ENCODE measurements at regions not wholly inside any gene's neighbourhood (a gene's known extent, or its start where the extent isn't known, plus 50 kb on each side); places are given as distances from the start of the nearest gene placed in this dataset.

DNA sequence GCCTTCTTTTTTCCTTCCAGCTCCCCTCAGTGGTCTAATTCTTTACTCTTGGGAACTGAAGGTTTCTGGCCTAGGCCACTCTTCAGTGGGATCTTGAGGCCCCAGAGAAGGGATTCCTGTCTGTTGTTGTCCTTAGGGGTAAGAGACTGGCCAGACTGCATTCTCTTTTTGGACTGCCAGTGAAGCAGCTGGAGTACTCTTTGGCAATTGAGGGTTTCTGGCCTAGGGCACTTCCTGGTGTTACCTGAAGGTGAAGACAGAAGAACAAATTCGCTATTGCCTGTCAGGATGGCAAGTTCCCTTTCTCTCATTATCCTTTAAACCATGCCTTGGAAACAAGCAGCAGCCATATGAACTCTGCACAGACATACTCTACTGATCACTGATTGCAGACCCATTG lies 286.6 kb upstream of the ZP4 start:
- Histone ChIP-seq H3K4me1 (ENCODE audit: control insufficient read depth, insufficient read depth, low read length) (no peaks in the 10 kb centered on the region), H3K4me3 (ENCODE audit: low read length) (no peak overlapping the region), H3K9me3 (replicated peaks; ENCODE audit: low read length) (peaks cover 6% of the 10 kb centered on the region), H3K9ac (ENCODE audit: low read depth, low read length) (no peak overlapping the region), H3K4me2 (ENCODE audit: low read length) (no peak overlapping the region), H3K36me3 (ENCODE audit: insufficient read depth, low read length) (no peaks in the 10 kb centered on the region), H3K27me3 (ENCODE audit: control insufficient read depth, insufficient read depth, low read length) (no peaks in the 10 kb centered on the region)

DNA sequence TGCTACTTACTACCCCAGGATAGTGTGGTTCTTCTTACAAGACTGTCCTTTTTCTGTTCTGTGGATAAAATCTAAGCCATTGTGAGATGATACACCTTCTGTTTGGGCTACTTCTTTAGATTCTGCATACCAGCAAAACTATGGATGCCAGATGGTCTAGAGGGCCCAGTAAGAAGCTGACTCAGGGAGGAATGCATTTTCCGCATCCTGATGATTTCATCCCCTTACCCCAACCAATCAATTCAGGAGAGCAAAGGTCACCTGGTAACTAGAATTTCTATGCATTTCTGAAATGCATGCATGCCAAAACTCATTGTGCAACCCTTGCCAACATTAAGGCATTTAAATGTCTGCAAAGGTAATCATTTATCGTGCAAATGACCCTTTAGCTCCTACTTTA lies 285.7 kb upstream of the ZP4 start:
- Histone ChIP-seq H3K4me1 (ENCODE audit: control insufficient read depth, insufficient read depth, low read length) (no peaks in the 10 kb centered on the region), H3K4me3 (ENCODE audit: low read length) (no peak overlapping the region), H3K36me3 (ENCODE audit: insufficient read depth, low read length) (no peaks in the 10 kb centered on the region), H3K4me2 (ENCODE audit: low read length) (no peak overlapping the region), H3K9me3 (replicated peaks; ENCODE audit: low read length) (peaks cover 6% of the 10 kb centered on the region), H3K27me3 (ENCODE audit: control insufficient read depth, insufficient read depth, low read length) (no peaks in the 10 kb centered on the region), H3K9ac (ENCODE audit: low read depth, low read length) (no peak overlapping the region)

DNA sequence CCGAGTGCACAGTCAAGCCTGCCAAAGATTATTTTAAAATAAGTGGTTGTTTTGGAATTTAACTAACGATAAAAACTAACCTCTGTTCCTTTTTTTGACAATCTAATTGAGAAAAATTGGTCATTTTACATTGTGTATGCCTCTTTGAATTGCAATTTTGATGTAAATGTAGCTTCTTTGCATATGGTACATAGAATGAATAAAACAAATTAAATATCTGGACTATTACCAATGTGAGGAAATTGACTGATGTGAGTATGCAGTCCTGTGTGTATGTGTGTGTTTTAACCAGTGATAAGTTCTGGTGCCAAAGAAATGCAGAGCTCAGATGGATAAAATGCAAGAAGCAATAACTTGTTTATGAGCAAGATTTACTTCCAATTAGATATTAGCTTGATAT lies 281.3 kb upstream of the ZP4 start:
- Histone ChIP-seq H3K9ac (ENCODE audit: low read depth, low read length) (no peak overlapping the region), H3K4me1 (ENCODE audit: control insufficient read depth, insufficient read depth, low read length) (no peaks in the 10 kb centered on the region), H3K27me3 (ENCODE audit: control insufficient read depth, insufficient read depth, low read length) (no peaks in the 10 kb centered on the region), H3K36me3 (ENCODE audit: insufficient read depth, low read length) (no peaks in the 10 kb centered on the region), H3K4me3 (ENCODE audit: low read length) (no peak overlapping the region), H3K9me3 (replicated peaks; ENCODE audit: low read length) (peaks cover 11% of the 10 kb centered on the region), H3K4me2 (ENCODE audit: low read length) (no peak overlapping the region)

DNA sequence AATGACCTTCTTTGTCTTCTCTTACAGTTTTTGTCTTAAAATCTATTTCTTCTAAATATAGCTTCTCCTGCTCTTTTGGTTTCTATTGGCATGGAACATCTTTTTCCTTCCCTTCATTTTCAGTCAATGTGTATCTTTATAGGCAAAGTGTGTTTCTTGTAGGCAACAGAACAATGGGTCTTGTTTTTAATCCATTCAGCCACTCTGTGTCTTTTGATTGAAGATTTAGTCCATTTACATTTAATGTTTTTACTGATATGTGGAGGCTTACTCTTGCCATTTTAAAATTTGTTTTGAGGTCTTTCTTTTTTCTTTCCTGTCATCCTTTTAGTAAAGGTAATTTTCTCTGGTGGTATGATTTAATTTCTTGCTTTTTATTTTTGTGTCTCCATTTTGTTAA lies 271.2 kb upstream of the ZP4 start:
- Histone ChIP-seq H3K9ac (ENCODE audit: low read depth, low read length) (no peak overlapping the region), H3K4me3 (ENCODE audit: low read length) (no peak overlapping the region), H3K4me2 (ENCODE audit: low read length) (no peak overlapping the region), H3K4me1 (ENCODE audit: control insufficient read depth, insufficient read depth, low read length) (no peaks in the 10 kb centered on the region), H3K27me3 (ENCODE audit: control insufficient read depth, insufficient read depth, low read length) (no peaks in the 10 kb centered on the region), H3K36me3 (ENCODE audit: insufficient read depth, low read length) (no peaks in the 10 kb centered on the region), H3K9me3 (replicated peaks; ENCODE audit: low read length) (peaks cover 6% of the 10 kb centered on the region)

DNA sequence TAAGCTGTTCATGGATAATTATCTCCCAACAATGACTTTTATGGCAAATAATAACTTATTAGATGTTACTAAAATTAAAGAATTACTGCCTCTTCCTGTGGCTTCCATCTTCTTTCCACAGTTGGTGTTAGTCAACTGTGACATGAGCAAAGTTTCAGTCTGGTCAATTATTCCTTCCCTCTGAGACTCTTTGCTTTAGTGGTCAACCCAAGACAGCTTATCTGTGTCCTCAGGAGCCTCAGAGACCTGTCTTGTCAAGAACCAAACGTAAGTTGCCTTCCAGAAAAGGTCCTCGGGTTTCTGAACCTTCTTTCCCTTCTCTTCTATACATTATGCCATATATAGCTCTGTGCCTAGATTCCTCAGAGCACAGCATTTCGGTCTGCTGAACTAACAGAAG lies 263.2 kb upstream of the ZP4 start:
- no peak overlapping the region for H3K9ac ChIP-seq (ENCODE audit: low read depth, low read length)
- H3K4me2 ChIP-seq (ENCODE audit: low read length), result no peak overlapping the region
- no peak overlapping the region for H3K4me3 ChIP-seq (ENCODE audit: low read length)
- no peaks in the 10 kb centered on the region for H3K36me3 ChIP-seq (ENCODE audit: insufficient read depth, low read length)
- H3K4me1 ChIP-seq (ENCODE audit: control insufficient read depth, insufficient read depth, low read length), result no peaks in the 10 kb centered on the region
- H3K27me3 ChIP-seq (ENCODE audit: control insufficient read depth, insufficient read depth, low read length), result no peaks in the 10 kb centered on the region
- peaks cover 3% of the 10 kb centered on the region for H3K9me3 ChIP-seq (replicated peaks; ENCODE audit: low read length)

DNA sequence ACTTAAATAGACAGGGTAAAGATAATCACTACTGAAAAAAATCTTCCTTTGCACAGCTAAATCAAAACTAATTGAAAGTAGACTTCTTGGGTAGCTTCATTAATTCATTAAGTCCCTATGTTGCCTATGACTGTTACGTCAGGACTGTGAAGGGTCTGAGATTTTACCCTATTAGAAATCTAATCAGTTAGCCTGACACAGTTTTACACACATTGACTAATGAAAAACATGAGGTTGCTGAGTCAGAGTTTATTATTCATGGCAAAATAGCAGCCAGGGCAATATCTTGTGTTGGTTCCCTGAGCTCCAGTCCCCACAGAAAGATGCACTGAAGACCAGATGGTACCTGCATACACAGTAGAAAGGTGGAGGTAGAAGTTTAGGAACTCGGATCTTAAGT lies 262.5 kb upstream of the ZP4 start:
- Histone ChIP-seq H3K4me2 (ENCODE audit: low read length) (no peak overlapping the region), H3K9me3 (replicated peaks; ENCODE audit: low read length) (peaks cover 3% of the 10 kb centered on the region), H3K4me1 (ENCODE audit: control insufficient read depth, insufficient read depth, low read length) (no peaks in the 10 kb centered on the region), H3K36me3 (ENCODE audit: insufficient read depth, low read length) (no peaks in the 10 kb centered on the region), H3K4me3 (ENCODE audit: low read length) (no peak overlapping the region), H3K27me3 (ENCODE audit: control insufficient read depth, insufficient read depth, low read length) (no peaks in the 10 kb centered on the region), H3K9ac (ENCODE audit: low read depth, low read length) (no peak overlapping the region)

DNA sequence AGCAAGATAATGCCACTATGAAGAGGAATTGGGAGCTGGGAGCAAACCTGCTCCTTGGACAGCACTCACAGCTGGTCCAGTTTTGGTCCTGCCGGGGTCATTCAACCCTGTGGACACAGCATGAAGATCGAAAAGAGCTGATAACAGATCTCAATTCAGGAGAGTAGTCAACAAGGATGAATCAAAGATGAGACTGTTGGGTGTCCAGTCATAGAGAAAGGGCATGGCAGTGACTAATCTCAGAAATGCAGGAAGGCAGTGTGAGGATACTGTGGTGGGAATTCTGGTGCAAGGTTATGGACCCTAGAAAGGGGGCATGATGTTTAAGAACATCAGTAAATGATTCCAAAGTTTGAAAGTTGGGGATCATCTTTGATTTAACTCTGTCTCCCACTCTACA lies 261.4 kb upstream of the ZP4 start:
- H3K4me1 ChIP-seq (ENCODE audit: control insufficient read depth, insufficient read depth, low read length), result no peaks in the 10 kb centered on the region
- no peak overlapping the region for H3K9ac ChIP-seq (ENCODE audit: low read depth, low read length)
- H3K27me3 ChIP-seq (ENCODE audit: control insufficient read depth, insufficient read depth, low read length), result no peaks in the 10 kb centered on the region
- no peak overlapping the region for H3K4me3 ChIP-seq (ENCODE audit: low read length)
- H3K4me2 ChIP-seq (ENCODE audit: low read length), result no peak overlapping the region
- H3K36me3 ChIP-seq (ENCODE audit: insufficient read depth, low read length), result no peaks in the 10 kb centered on the region
- peaks cover 3% of the 10 kb centered on the region for H3K9me3 ChIP-seq (replicated peaks; ENCODE audit: low read length)

DNA sequence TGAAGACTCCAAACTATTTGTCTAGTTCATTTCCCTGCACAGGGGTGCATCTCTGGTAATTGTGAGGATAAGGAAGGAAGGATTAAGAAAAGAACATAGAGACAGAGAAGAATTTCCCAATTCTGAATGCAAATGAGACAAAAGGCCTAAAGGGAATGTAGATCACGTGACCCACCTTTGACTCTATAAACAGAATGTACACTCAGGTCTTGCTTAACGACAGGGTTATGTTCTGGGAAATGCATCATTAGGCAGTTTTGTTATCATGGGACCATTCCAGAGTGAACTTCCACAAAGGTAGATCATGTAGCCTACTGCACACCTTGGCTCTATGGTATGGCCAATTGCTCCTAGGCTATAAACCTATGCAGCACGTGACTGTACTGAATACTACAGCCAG lies 252.3 kb upstream of the ZP4 start:
- H3K9me3 ChIP-seq (replicated peaks; ENCODE audit: low read length), result no peaks in the 10 kb centered on the region
- no peak overlapping the region for H3K9ac ChIP-seq (ENCODE audit: low read depth, low read length)
- H3K36me3 ChIP-seq (ENCODE audit: insufficient read depth, low read length), result no peaks in the 10 kb centered on the region
- H3K27me3 ChIP-seq (ENCODE audit: control insufficient read depth, insufficient read depth, low read length), result no peaks in the 10 kb centered on the region
- no peak overlapping the region for H3K4me3 ChIP-seq (ENCODE audit: low read length)
- H3K4me1 ChIP-seq (ENCODE audit: control insufficient read depth, insufficient read depth, low read length), result no peaks in the 10 kb centered on the region
- no peak overlapping the region for H3K4me2 ChIP-seq (ENCODE audit: low read length)

DNA sequence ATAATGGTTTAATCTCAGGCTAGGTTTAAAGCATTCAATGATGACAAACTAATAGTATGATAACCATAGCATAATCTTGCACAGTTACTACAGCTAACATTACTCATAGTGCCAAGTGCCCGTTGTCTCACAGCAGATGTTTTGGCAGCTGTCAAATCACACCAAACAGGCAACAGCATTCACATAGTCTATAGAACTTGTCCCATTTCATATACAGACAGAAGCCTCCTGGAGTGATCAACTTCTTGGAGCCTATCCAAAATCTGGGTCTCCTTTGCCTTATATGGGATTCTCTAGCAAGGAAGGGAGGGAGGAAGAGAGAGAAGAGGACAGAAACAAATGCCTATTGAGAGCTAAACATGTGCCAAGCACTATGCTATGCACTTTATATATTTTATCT lies 250.6 kb upstream of the ZP4 start:
- no peak overlapping the region for H3K9ac ChIP-seq (ENCODE audit: low read depth, low read length)
- H3K4me2 ChIP-seq (ENCODE audit: low read length), result no peak overlapping the region
- H3K4me1 ChIP-seq (ENCODE audit: control insufficient read depth, insufficient read depth, low read length), result no peaks in the 10 kb centered on the region
- H3K4me3 ChIP-seq (ENCODE audit: low read length), result no peak overlapping the region
- no peaks in the 10 kb centered on the region for H3K9me3 ChIP-seq (replicated peaks; ENCODE audit: low read length)
- H3K36me3 ChIP-seq (ENCODE audit: insufficient read depth, low read length), result no peaks in the 10 kb centered on the region
- H3K27me3 ChIP-seq (ENCODE audit: control insufficient read depth, insufficient read depth, low read length), result no peaks in the 10 kb centered on the region

DNA sequence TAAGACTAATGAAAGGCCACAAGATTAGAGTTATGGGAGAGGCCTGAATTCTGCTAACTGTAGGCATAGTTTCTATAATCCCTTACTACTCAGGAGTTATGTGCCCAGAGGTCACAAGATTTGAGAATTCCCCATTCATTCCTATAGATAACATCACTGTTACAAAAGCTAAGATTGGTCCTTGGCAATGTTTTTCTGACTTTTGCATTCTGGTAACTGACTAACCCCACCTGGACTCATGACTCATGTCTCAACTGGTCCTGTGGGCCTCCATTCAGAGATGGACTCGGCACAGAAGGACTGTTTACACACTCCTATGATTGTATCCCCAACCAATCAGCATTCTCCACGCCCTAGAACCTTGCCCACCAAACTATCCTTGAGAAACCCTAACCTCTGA lies 249.0 kb upstream of the ZP4 start:
- no peaks in the 10 kb centered on the region for H3K4me1 ChIP-seq (ENCODE audit: control insufficient read depth, insufficient read depth, low read length)
- H3K36me3 ChIP-seq (ENCODE audit: insufficient read depth, low read length), result no peaks in the 10 kb centered on the region
- peaks cover 4% of the 10 kb centered on the region for H3K9me3 ChIP-seq (replicated peaks; ENCODE audit: low read length)
- no peak overlapping the region for H3K4me2 ChIP-seq (ENCODE audit: low read length)
- no peaks in the 10 kb centered on the region for H3K27me3 ChIP-seq (ENCODE audit: control insufficient read depth, insufficient read depth, low read length)
- no peak overlapping the region for H3K9ac ChIP-seq (ENCODE audit: low read depth, low read length)
- H3K4me3 ChIP-seq (ENCODE audit: low read length), result no peak overlapping the region

DNA sequence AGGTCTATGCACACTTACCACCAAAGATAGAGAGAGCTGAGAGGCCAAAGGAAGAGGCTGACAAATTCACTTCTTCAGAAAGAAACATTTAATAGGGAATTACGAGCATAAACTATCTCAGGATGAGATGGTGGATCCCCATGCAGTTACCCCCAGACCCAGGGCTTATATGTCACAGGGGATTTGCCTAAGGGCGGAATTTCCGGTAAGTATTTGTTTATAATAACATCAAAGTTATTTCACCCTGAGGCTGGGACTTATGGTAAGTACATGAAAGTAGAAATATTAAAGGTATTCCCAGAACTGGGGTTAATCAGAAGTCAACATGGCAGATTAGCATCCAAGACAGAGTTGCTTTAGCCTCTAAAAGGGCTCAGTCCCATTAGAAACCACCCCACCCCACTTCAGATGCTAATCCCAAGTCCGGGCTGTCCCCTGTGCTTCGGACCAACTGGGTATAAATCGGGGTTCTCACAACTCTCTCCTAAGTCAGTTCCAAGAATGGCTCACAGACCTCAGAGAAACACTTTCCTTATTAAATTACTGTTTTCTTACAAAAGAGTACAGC lies 247.4 kb upstream of the ZP4 start:
- H3K4me1 ChIP-seq (ENCODE audit: control insufficient read depth, insufficient read depth, low read length), result no peaks in the 10 kb centered on the region
- no peak overlapping the region for H3K4me2 ChIP-seq (ENCODE audit: low read length)
- H3K9me3 ChIP-seq (replicated peaks; ENCODE audit: low read length), result peaks cover 4% of the 10 kb centered on the region
- H3K27me3 ChIP-seq (ENCODE audit: control insufficient read depth, insufficient read depth, low read length), result no peaks in the 10 kb centered on the region
- no peak overlapping the region for H3K4me3 ChIP-seq (ENCODE audit: low read length)
- H3K9ac ChIP-seq (ENCODE audit: low read depth, low read length), result no peak overlapping the region
- no peaks in the 10 kb centered on the region for H3K36me3 ChIP-seq (ENCODE audit: insufficient read depth, low read length)

DNA sequence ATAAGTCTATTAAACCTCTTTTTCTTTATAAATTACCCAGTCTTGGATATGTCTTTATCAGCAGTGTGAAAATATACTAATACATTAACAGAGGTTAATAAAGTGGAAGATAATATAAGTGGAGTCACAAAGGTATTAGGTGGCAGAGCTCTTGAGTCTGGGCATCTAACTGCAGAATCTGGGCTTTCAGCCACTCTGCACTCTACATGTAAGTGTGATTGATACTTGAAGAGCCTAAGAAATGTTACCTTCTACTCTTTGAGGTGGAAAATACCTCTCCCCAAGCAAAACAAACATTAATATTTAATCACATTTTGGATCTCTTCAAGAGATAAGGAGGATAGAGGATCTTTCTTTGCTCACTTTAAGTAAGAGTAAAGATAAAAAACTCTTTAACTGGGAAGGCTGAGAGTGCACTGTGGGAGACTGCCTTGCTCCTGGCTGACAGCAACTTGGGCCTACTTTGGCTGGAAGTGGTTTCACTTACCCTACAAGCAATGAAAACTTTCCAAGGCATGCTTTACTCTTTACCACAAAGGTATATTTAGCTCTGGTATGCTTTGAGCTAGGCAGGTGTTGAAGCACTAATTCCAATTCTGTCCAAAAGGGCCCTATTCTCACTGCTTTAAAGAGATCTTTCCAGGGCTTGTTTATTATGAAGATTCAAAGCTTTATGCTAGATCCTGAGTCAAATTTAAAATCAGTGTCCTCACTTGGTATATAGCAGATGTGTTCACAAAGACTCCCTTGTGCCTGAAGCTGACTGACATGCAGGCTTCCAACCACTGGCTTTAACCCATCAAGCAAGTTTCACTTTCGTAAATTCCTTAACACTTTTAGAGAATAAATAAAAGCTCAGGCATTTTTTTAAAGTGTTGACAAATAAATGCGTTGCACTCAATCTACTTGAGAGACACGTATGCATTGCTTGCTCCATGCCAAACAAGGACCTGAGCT lies 245.3 kb upstream of the ZP4 start:
- no peak overlapping the region for H3K4me3 ChIP-seq (ENCODE audit: low read length)
- no peak overlapping the region for H3K4me2 ChIP-seq (ENCODE audit: low read length)
- no peak overlapping the region for H3K9ac ChIP-seq (ENCODE audit: low read depth, low read length)
- H3K9me3 ChIP-seq (replicated peaks; ENCODE audit: low read length), result peaks cover 4% of the 10 kb centered on the region
- H3K27me3 ChIP-seq (ENCODE audit: control insufficient read depth, insufficient read depth, low read length), result no peaks in the 10 kb centered on the region
- no peaks in the 10 kb centered on the region for H3K36me3 ChIP-seq (ENCODE audit: insufficient read depth, low read length)
- no peaks in the 10 kb centered on the region for H3K4me1 ChIP-seq (ENCODE audit: control insufficient read depth, insufficient read depth, low read length)
